ENCODE measurements at regions not wholly inside any gene's neighbourhood (a gene's known extent, or its start where the extent isn't known, plus 50 kb on each side); places are given as distances from the start of the nearest gene placed in this dataset.
A peak's percentile ranks its signal among the peaks of the same experiment; 100 is the strongest.

DNA sequence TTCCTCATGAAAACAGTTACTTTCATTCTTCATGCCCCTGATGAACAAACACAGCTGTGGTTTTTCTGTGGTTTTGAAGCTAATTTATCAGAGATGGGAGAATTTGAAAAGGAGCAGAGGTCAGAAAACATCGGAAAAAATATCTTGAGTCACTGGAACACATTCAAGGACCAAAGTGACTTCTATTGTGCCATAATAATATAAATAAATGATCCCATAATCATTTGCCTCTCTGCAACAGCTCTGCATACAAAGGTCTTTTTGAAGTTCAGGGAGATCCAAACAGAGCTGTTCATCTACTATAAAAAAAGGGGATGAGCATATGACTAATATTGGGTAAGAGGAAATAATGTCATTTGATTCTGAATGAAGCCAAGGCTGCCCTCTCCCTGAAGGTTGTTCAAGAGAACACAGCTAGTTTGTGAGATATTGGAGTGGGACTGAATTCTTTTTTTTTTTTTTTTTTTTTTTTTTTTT, 201.3 kb upstream of the GALNT5 start:
- TF ChIP-seq, protein P1, sequence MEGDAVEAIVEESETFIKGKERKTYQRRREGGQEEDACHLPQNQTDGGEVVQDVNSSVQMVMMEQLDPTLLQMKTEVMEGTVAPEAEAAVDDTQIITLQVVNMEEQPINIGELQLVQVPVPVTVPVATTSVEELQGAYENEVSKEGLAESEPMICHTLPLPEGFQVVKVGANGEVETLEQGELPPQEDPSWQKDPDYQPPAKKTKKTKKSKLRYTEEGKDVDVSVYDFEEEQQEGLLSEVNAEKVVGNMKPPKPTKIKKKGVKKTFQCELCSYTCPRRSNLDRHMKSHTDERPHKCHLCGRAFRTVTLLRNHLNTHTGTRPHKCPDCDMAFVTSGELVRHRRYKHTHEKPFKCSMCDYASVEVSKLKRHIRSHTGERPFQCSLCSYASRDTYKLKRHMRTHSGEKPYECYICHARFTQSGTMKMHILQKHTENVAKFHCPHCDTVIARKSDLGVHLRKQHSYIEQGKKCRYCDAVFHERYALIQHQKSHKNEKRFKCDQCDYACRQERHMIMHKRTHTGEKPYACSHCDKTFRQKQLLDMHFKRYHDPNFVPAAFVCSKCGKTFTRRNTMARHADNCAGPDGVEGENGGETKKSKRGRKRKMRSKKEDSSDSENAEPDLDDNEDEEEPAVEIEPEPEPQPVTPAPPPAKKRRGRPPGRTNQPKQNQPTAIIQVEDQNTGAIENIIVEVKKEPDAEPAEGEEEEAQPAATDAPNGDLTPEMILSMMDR (IDR thresholded peaks at IDR 0.05) = no peak
- no peaks in the 10 kb centered on the region for H3K4me1 ChIP-seq (ENCODE audit: low read depth)
- H3K9me3 ChIP-seq = no peaks in the 10 kb centered on the region
- ATAC-seq = peak; percentile 13
- no peak for DNase-seq
- intact Hi-C loops (cut with DNase I, micrococcal nuclease) = no loop called here
- H3K4me3 ChIP-seq = no peak overlapping the region
- no peaks in the 10 kb centered on the region for H3K36me3 ChIP-seq (ENCODE audit: low read depth)

DNA sequence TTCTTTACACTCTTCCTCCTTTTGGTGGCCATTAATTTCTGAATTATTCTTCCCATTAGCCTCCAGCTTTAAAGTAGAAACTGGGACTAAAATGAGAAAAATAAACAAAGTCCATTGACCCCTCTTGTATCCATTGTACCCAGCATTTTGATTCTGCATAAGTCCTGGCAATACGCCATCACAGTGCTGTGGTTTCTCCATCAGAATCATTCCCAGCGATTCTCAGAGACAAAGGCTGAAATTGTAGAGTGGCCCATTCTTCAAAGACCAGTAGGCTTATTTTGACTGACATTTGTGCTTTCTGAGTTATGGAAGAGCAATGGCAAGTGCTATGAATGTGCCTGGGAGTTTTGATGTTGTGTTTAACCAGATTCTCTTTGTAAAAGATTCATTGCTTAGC, 199.3 kb upstream of the GALNT5 start:
- Histone ChIP-seq H3K4me1 (ENCODE audit: low read depth) (no peaks in the 10 kb centered on the region), H3K9me3 (no peaks in the 10 kb centered on the region), H3K36me3 (ENCODE audit: low read depth) (no peaks in the 10 kb centered on the region), H3K4me3 (no peak overlapping the region)
- ATAC-seq (no peak), DNase-seq (no peak)
- TF ChIP-seq, protein P1 (IDR thresholded peaks at IDR 0.05) = no peak
- intact Hi-C loops (cut with DNase I, micrococcal nuclease) = no loop called here

DNA sequence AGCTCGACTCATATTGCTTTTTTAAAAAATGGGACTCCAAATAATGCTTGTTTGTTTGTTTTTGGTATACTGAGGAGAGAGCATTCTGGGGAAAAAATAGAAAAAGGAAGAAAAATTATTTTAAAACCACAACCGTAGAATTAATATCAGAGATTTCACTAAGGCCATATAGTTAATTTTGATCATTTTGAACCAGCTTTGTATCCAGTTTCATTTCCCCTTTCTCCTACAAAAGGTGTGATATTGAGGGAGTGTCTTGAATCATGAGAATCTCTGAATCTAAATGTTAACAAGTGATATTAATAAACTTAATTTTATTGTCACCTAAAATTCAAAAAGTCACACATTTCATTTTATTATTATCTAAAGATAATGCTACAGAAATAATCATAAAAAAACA, 198.5 kb upstream of the GALNT5 start:
- Histone ChIP-seq H3K4me3 (no peak overlapping the region), H3K4me1 (ENCODE audit: low read depth) (no peaks in the 10 kb centered on the region), H3K9me3 (no peaks in the 10 kb centered on the region), H3K36me3 (ENCODE audit: low read depth) (no peaks in the 10 kb centered on the region)
- no peak for ATAC-seq
- intact Hi-C loops (cut with DNase I, micrococcal nuclease) = no loop called here
- TF ChIP-seq, protein P1 (IDR thresholded peaks at IDR 0.05) = no peak
- DNase-seq = no peak

DNA sequence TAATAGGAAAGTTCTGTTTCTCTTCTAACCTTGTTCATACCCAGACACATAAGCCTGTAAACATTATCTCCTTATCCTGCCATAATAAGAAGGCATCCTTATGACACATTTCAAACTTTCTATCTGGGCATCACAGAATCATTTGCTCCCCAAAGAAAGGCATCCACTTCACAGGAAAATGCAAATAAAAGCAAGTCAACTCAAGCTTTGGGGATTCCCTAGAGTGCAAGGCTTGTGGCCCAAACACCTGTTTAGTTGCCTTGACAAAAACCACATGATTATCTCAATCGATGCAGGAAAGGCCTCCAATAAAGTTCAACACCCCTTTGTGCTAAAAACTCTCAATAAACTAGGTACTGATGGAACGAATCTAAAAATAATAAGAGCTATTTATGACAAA, 195.7 kb upstream of the GALNT5 start:
- no peak for ATAC-seq
- Histone ChIP-seq H3K4me3 (no peak overlapping the region), H3K36me3 (ENCODE audit: low read depth) (no peaks in the 10 kb centered on the region), H3K9me3 (no peaks in the 10 kb centered on the region), H3K4me1 (ENCODE audit: low read depth) (no peaks in the 10 kb centered on the region)
- TF ChIP-seq, protein P1 (IDR thresholded peaks at IDR 0.05) = no peak
- intact Hi-C loops (cut with DNase I, micrococcal nuclease) = no loop called here
- no peak for DNase-seq

DNA sequence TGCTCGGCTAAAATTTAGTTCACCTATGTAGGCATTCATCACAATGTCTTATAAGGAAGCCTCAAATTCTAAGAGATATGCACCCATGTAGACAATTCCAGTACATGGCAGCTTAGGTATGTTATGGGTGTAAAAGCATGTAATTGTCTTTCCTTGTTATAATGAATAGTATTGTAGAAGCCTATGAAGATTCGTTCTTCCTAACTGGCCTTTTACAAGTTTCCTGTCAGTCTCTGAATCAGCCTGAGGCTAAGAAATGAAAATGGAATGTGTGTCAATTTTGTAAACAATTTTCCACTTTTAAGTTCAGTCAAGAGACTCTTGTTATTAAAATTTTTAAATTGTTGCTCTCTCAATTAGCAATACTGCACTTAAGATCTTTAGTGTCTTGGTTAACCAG, 189.9 kb upstream of the GALNT5 start:
- TF ChIP-seq, protein P1 (IDR thresholded peaks at IDR 0.05) = no peak
- DNase-seq = no peak
- no peaks in the 10 kb centered on the region for H3K36me3 ChIP-seq (ENCODE audit: low read depth)
- no peak overlapping the region for H3K4me3 ChIP-seq
- ATAC-seq = no peak
- H3K9me3 ChIP-seq = no peaks in the 10 kb centered on the region
- no peaks in the 10 kb centered on the region for H3K4me1 ChIP-seq (ENCODE audit: low read depth)
- intact Hi-C loops (cut with DNase I, micrococcal nuclease) = no loop called here

DNA sequence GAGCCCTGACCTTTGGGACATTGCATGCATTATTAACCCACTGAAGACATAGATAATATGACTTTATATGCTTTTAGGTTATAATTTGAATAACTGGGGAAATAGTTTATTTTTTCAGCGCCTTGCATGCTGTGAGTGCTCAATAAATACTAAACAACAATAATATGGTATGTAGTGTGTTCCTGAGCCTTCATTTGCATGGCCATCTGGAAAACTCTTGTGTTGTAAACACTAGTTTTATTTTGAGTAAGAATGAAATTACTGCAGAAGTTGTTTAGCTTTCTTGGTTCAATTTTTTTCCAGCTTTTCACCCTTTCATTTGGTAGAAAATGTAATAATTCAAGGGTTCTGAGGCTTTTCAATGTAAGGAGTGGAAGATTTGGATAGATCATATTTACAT, 189.3 kb upstream of the GALNT5 start:
- intact Hi-C loops (cut with DNase I, micrococcal nuclease) = no loop called here
- DNase-seq (no peak), ATAC-seq (no peak)
- TF ChIP-seq, protein P1 (IDR thresholded peaks at IDR 0.05) = no peak
- Histone ChIP-seq H3K4me3 (no peak overlapping the region), H3K9me3 (no peaks in the 10 kb centered on the region), H3K4me1 (ENCODE audit: low read depth) (no peaks in the 10 kb centered on the region), H3K36me3 (ENCODE audit: low read depth) (no peaks in the 10 kb centered on the region)
